ENCODE measurements at regions not wholly inside any gene's neighbourhood (a gene's known extent, or its start where the extent isn't known, plus 50 kb on each side); places are given as distances from the start of the nearest gene placed in this dataset.

DNA sequence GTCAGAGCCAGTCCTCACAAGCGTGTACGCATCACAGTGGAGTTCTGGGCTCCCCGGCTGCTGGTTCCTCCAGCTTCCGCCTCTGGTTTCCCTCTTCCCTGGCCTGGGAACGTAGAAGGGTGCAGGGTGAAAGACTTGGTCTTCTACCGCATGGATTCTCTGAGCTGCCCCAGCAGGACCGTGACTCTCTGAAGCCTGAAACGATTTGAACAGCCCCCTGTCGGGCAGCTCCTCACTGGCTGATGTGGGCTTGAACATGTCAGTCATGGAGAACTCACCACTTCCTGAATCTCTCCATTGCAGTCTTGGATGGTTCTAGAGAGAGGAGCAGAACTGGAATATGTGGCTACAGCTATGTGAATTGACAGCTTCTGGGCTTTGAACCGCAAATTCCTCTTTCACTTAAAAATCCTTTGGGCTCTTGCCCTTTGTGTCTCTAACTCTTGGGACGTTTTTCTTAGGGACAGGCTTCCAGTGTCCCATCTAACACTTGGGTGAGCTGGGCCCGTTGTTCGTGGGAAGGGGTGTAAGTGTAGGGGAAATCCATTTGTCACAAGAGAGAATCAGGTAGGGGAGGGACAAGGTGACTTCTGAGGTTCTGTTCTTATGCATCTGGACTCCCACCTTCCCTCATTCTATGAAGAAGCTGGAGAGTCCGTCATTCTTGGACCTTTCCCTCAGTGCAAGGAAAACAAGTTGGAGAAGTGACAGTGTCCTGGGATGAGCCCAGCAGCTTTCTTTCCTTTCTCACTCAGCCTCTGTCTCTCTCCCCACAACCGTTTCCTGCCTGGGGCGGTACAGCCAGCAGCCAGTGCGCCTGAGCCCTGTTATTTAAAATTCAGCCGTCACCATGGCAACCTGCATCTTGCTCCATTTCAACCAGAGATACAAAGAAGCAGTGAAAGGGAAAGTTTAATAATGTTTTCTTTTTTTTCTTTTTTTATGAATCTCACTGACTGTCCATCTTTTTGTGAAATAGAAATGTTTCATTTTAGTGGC, 84.7 kb downstream of the PTTG1 start:
- Histone ChIP-seq H3K4me3 (ENCODE audit: low read depth, low read length) (no peak overlapping the region), H3K36me3 (no peaks in the 10 kb centered on the region), H3K27me3 (ENCODE audit: insufficient read depth, low read depth, severe bottlenecking) (peaks cover 28% of the 10 kb centered on the region), H3K27ac (no peak overlapping the region), H3K9me3 (ENCODE audit: severe bottlenecking) (peaks cover under 1% of the 10 kb centered on the region)
- TF ChIP-seq, protein P1, sequence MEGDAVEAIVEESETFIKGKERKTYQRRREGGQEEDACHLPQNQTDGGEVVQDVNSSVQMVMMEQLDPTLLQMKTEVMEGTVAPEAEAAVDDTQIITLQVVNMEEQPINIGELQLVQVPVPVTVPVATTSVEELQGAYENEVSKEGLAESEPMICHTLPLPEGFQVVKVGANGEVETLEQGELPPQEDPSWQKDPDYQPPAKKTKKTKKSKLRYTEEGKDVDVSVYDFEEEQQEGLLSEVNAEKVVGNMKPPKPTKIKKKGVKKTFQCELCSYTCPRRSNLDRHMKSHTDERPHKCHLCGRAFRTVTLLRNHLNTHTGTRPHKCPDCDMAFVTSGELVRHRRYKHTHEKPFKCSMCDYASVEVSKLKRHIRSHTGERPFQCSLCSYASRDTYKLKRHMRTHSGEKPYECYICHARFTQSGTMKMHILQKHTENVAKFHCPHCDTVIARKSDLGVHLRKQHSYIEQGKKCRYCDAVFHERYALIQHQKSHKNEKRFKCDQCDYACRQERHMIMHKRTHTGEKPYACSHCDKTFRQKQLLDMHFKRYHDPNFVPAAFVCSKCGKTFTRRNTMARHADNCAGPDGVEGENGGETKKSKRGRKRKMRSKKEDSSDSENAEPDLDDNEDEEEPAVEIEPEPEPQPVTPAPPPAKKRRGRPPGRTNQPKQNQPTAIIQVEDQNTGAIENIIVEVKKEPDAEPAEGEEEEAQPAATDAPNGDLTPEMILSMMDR (IDR thresholded peaks at IDR 0.05; ENCODE audit: low read depth, low read length): no peak
- no peak for DNase-seq

DNA sequence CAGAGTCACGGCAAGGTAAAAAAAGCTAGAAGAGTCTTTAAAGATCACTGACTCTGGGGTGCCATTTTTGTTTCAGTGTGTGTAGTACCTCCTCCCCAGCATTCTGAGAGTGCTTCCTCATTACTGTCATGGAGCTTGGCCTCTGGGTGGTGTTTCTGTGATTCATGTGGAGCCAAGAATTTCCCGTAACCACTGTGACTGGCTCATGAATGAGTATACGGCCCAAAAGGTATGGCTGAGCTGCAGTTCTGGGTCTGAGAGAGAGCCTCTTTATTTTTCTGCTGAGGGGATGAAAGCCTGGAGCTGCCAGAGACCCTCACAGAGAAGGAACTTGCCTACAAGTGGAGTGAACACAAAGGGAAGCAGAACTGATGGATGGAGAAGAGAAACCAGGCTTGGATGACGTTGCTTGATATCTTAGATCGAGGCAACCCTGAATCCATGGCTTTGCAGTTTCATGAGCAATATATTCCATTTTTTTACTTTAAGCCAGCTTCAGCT, 85.6 kb downstream of the PTTG1 start:
- no peak for DNase-seq
- no peaks in the 10 kb centered on the region for H3K9me3 ChIP-seq (ENCODE audit: severe bottlenecking)
- no peaks in the 10 kb centered on the region for H3K36me3 ChIP-seq
- H3K27ac ChIP-seq: no peak overlapping the region
- TF ChIP-seq, protein P1 (IDR thresholded peaks at IDR 0.05; ENCODE audit: low read depth, low read length): no peak
- peaks cover 38% of the 10 kb centered on the region for H3K27me3 ChIP-seq (ENCODE audit: insufficient read depth, low read depth, severe bottlenecking)
- no peak overlapping the region for H3K4me3 ChIP-seq (ENCODE audit: low read depth, low read length)

DNA sequence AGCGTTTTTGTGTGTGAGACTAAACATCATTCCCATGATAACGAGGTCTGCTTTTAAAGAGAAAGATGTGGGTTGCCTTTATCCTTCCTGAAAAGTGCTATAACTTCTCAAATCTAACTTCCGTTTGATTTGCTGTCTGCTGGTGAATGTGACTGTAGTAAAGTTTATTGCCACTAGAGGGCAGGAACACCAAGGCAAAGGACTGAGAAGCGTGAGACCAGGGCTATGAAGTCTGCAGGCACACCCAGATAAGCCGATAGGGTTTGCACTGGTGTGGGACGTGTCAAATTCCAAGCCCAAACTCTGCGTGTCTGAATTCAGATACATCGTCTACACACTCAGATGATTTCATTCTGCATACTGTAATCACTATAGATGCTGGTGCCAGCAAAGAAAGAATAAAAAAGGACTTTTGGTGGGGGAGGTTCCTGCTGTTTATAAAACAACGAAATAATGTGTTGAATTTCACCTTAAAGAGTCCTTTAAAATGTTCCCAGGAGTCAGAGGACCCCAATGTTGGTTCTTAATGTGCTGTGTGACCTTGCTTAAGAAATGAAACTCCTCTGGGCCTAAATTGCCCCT, 87.2 kb downstream of the PTTG1 start:
- peaks cover 53% of the 10 kb centered on the region for H3K27me3 ChIP-seq (ENCODE audit: insufficient read depth, low read depth, severe bottlenecking)
- H3K9me3 ChIP-seq (ENCODE audit: severe bottlenecking): no peaks in the 10 kb centered on the region
- no peak overlapping the region for H3K27ac ChIP-seq
- TF ChIP-seq, protein P1 (IDR thresholded peaks at IDR 0.05; ENCODE audit: low read depth, low read length): peak; percentile 78
- H3K4me3 ChIP-seq (ENCODE audit: low read depth, low read length): no peak overlapping the region
- peak; percentile 56 for DNase-seq
- H3K36me3 ChIP-seq: no peaks in the 10 kb centered on the region

DNA sequence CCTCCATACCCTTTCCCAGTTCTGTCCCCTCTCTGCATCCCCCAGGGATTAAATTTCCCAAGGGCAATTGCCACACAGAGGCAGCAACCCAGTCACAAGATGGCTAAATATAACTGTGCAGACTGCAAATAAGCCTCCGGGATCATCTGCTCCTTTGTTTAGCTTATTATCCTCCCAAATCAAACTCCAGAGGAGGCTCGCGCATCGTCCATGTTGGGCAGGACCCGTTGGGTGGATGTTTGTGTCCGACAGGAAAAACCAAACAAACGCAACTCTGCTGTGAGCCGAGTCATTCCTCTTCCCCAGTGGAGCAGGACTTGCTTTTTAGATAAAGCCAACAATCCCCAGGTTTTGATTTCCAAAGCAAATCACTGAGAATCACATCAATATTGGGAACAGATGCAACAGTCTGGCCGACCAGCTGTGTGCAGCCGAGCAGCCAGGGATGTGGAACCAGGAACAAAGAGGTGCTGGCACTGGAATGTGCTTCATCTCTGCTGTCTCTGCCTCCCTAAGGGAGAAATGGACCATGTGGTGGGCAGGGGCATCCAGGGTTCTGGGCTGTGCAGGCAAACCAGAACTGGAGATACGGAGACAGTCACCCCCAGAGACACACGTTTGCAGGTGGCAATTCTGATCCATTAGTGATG, 89.8 kb downstream of the PTTG1 start:
- TF ChIP-seq, protein P1 (IDR thresholded peaks at IDR 0.05; ENCODE audit: low read depth, low read length): no peak
- H3K9me3 ChIP-seq (ENCODE audit: severe bottlenecking): no peaks in the 10 kb centered on the region
- H3K27ac ChIP-seq: no peak overlapping the region
- H3K4me3 ChIP-seq (ENCODE audit: low read depth, low read length): no peak overlapping the region
- H3K27me3 ChIP-seq (ENCODE audit: insufficient read depth, low read depth, severe bottlenecking): peaks cover 78% of the 10 kb centered on the region
- H3K36me3 ChIP-seq: no peaks in the 10 kb centered on the region
- DNase-seq: no peak

All from WERI-Rb-1 (cell line).